SK-N-SH (cell line): ENCODE measurements at regions not wholly inside any gene's neighbourhood (a gene's known extent, or its start where the extent isn't known, plus 50 kb on each side); places are given as distances from the start of the nearest gene placed in this dataset.

Experiments used
- CTCF ChIA-PET: fragments of 300-600, 350-600 bp; formaldehyde crosslinking; extraction: SDS; loops from one replicate; lab custom pipeline; 2021; lab: Yijun Ruan, JAX
- POLR2A ChIA-PET: fragments of 350-600 bp; sonication (Branson Sonifier 250); formaldehyde crosslinking; extraction: SDS; loops from one replicate; lab custom pipeline; 2020; ENCODE audit warnings: antibody characterized with exemption, inconsistent platforms; lab: Yijun Ruan, JAX
- DNase-seq: peaks from one replicate; pipeline ENCODE4 v3.0.0; 2012
- H2AFZ ChIP-seq: fragments of 200-600 bp; sonication (generic); 2 replicates; pipeline ENCODE4 v1.8.1; 2016; ENCODE audit warnings: antibody characterized with exemption, mild to moderate bottlenecking, low read depth
- H3F3A ChIP-seq: fragments of 200-600 bp; sonication (generic); replicated peaks from 2 replicates; pipeline ENCODE3; 2016; ENCODE audit warnings: antibody characterized with exemption, mild to moderate bottlenecking; ENCODE audit not compliant: insufficient read depth
- H3K27ac ChIP-seq, 2 experiments: fragments of 200-500 bp in 1 of 2; fragments of 200-600 bp in 1 of 2; sonication (Bioruptor generic) in 1 of 2; sonication (generic), shearing (Covaris generic) in 1 of 2; 2 replicates each; pipeline versions ENCODE4 v1.5.1 to v1.6.1; 2014 to 2016; ENCODE audit warnings: low read depth in 2 of 2, inconsistent platforms in 1 of 2, low read length in 1 of 2, mild to moderate bottlenecking in 1 of 2, mixed read lengths in 1 of 2
- H3K27me3 ChIP-seq: fragments of 200-600 bp; sonication (generic), shearing (Covaris generic); 2 replicates; pipeline ENCODE4 v1.6.1; 2016; ENCODE audit warnings: mixed run types; ENCODE audit not compliant: insufficient read depth
- H3K36me3 ChIP-seq, 2 experiments: fragments of 200-500 bp in 1 of 2; fragments of 200-600 bp in 1 of 2; sonication (Bioruptor generic) in 1 of 2; sonication (generic) in 1 of 2; replicated peaks in 1 of 2; 2 replicates each; pipeline versions ENCODE3 to v1.5.1; 2014 to 2016; ENCODE audit warnings: low read length in 1 of 2, mild to moderate bottlenecking in 1 of 2; ENCODE audit not compliant: insufficient read depth in 2 of 2, control insufficient read depth in 1 of 2
- H3K4me1 ChIP-seq, 2 experiments: fragments of 200-500 bp in 1 of 2; fragments of 200-600 bp in 1 of 2; sonication (Bioruptor generic) in 1 of 2; sonication (generic), shearing (Covaris generic) in 1 of 2; 2 replicates each; pipeline versions ENCODE4 v1.5.1 to v1.6.1; 2014 to 2016; ENCODE audit warnings: low read depth in 1 of 2, low read length in 1 of 2, mixed run types in 1 of 2; ENCODE audit not compliant: insufficient read depth in 2 of 2, control insufficient read depth in 1 of 2
- H3K4me2 ChIP-seq: fragments of 200-600 bp; sonication (generic), shearing (Covaris generic); 2 replicates; pipeline ENCODE4 v1.6.1; 2017; ENCODE audit warnings: mixed run types
- H3K4me3 ChIP-seq, 2 experiments: fragments of 200-500 bp in 1 of 2; fragments of 200-600 bp in 1 of 2; sonication (Bioruptor generic) in 1 of 2; sonication (generic), shearing (Covaris generic) in 1 of 2; 2 replicates each; pipeline versions ENCODE4 v1.5.1 to v1.8.1; 2014 to 2016; ENCODE audit warnings: low read depth in 2 of 2, inconsistent platforms in 1 of 2, low read length in 1 of 2, mild to moderate bottlenecking in 1 of 2, mixed read lengths in 1 of 2, moderate library complexity in 1 of 2
- H3K79me2 ChIP-seq: fragments of 200-600 bp; sonication (generic); 2 replicates; pipeline ENCODE4 v1.8.1; 2017; ENCODE audit warnings: mild to moderate bottlenecking; ENCODE audit not compliant: insufficient read depth
- H3K9ac ChIP-seq: fragments of 200-600 bp; sonication (generic); 2 replicates; pipeline ENCODE4 v1.6.1; 2017; ENCODE audit warnings: mixed run types
- H3K9me2 ChIP-seq: fragments of 200-600 bp; sonication (generic); 2 replicates; pipeline ENCODE4 v1.6.1; 2017; ENCODE audit warnings: mixed run types
- H3K9me3 ChIP-seq: fragments of 200-600 bp; sonication (generic); 2 replicates; pipeline ENCODE4 v1.6.1; 2017; ENCODE audit warnings: mixed run types, mild to moderate bottlenecking, moderate library complexity
- H4K20me1 ChIP-seq: fragments of 200-600 bp; sonication (generic); 2 replicates; pipeline ENCODE4 v1.6.1; 2017; ENCODE audit warnings: mild to moderate bottlenecking, mixed run types; ENCODE audit not compliant: insufficient read depth
- CTCF ChIP-seq: fragments of 200-600 bp; sonication (generic); IDR thresholded peaks from 2 replicates; pipeline ENCODE4 v1.6.1; 2017; ENCODE audit warnings: antibody characterized with exemption, mild to moderate bottlenecking, moderate library complexity
- ELF1 ChIP-seq: IDR thresholded peaks from 2 replicates; pipeline ENCODE4 v1.4.0; 2012
- EP300 ChIP-seq, 2 experiments: IDR thresholded peaks; 2 replicates each; pipeline versions ENCODE4 v1.4.0 to v1.6.1; 2012; ENCODE audit warnings: borderline replicate concordance in 1 of 2, low read depth in 1 of 2, low read length in 1 of 2
- FOXJ3 ChIP-seq: sonication (generic); formaldehyde crosslinking; IDR thresholded peaks from 2 replicates; pipeline ENCODE4 v1.5.1; 2020; ENCODE audit warnings: mild to moderate bottlenecking, missing genetic modification reagents
- GABPA ChIP-seq: IDR thresholded peaks from 2 replicates; pipeline ENCODE4 v1.4.0; 2012; ENCODE audit warnings: low read depth, mild to moderate bottlenecking
- GATA2 ChIP-seq: sonication (generic); formaldehyde crosslinking; IDR thresholded peaks from 2 replicates; pipeline ENCODE4 v1.5.0; 2020; ENCODE audit warnings: mild to moderate bottlenecking, missing genetic modification reagents
- IRF3 ChIP-seq: fragments of 150-350 bp; IDR thresholded peaks from 2 replicates; pipeline ENCODE4 v1.6.1; 2016; ENCODE audit warnings: mild to moderate bottlenecking, low read depth, low read length
- JUND ChIP-seq: IDR thresholded peaks from 2 replicates; pipeline ENCODE4 v1.4.0; 2012
- NFIC ChIP-seq: IDR thresholded peaks from 2 replicates; pipeline ENCODE4 v1.4.0; 2012; ENCODE audit warnings: borderline replicate concordance
- NRF1 ChIP-seq: IDR thresholded peaks from 2 replicates; pipeline ENCODE4 v1.6.1; 2012; ENCODE audit warnings: low read depth, mild to moderate bottlenecking, low read length
- PBX3 ChIP-seq: IDR thresholded peaks from 2 replicates; pipeline ENCODE4; 2012
- POLR2AphosphoS5 ChIP-seq: IDR thresholded peaks from 2 replicates; pipeline ENCODE4 v1.6.1; 2012; ENCODE audit warnings: low read depth, low read length
- RAD21 ChIP-seq: IDR thresholded peaks from 2 replicates; pipeline ENCODE4 v1.6.1; 2012; ENCODE audit warnings: mild to moderate bottlenecking, low read length
- RCOR1 ChIP-seq: fragments of 150-350 bp; IDR thresholded peaks from 2 replicates; pipeline ENCODE4 v1.6.1; 2017; ENCODE audit warnings: antibody characterized with exemption, low read length
- RXRA ChIP-seq: IDR thresholded peaks from 2 replicates; pipeline ENCODE4 v1.4.0; 2012; ENCODE audit warnings: low read depth, mild to moderate bottlenecking, borderline replicate concordance
- TAF1 ChIP-seq: IDR thresholded peaks from 2 replicates; pipeline ENCODE4 v1.6.1; 2012; ENCODE audit warnings: low read depth, mild to moderate bottlenecking, low read length, moderate library complexity, borderline replicate concordance
- TCF12 ChIP-seq: IDR thresholded peaks from 2 replicates; pipeline ENCODE4 v1.4.0; 2012
- USF1 ChIP-seq: IDR thresholded peaks from 2 replicates; pipeline ENCODE4 v1.4.0; 2012; ENCODE audit warnings: low read depth, borderline replicate concordance
- ZBTB33 ChIP-seq: IDR thresholded peaks from 2 replicates; pipeline ENCODE4 v1.4.0; 2012; ENCODE audit warnings: low read depth, borderline replicate concordance
- WGBS: methylation state at CpG from one replicate; pipeline ENCODE4 v1.1.6; 2017; ENCODE audit warnings: low lambda C conversion rate; 5-methylcytosine and 5-hydroxymethylcytosine counted together

- Histone ChIP-seq H3K4me1 (peaks cover 0 to 4% of the 10 kb centered on the region in 2 experiments; a peak in 1 of 4 replicates), H3K79me2 (no peaks in the 10 kb centered on the region), H3K27me3 (no peaks in the 10 kb centered on the region), H3K9me2 (no peaks in the 10 kb centered on the region), H3F3A (peaks cover 8% of the 10 kb centered on the region), H3K9me3 (0 out of 2 replicates have a peak, but pooled peaks cover 4% of the 10 kb centered on the region), H3K36me3 (peaks cover 0 to 2% of the 10 kb centered on the region in 2 experiments), H3K27ac (no peak overlapping the region), H4K20me1 (no peaks in the 10 kb centered on the region), H3K4me2 (no peak overlapping the region), H3K9ac (no peak overlapping the region), H3K4me3 (no peak overlapping the region), H2AFZ (no peak overlapping the region)
- no peak for DNase-seq
- 60% methylated on average over 3 of the region's 3 CpGs for WGBS
- TF ChIP-seq RCOR1 = no peak
- TF ChIP-seq TCF12 = no peak
- no peak for TF ChIP-seq IRF3
- no peak for TF ChIP-seq ZBTB33
- no peak for TF ChIP-seq CTCF
- no peak for TF ChIP-seq ELF1
- no peak for TF ChIP-seq TAF1
- no peak for TF ChIP-seq JUND
- no peak for TF ChIP-seq EP300 (IDR thresholded peaks at IDR 0.05; ENCODE audit: borderline replicate concordance in 1 of 2, low read depth in 1 of 2, low read length in 1 of 2)
- TF ChIP-seq GABPA = no peak
- no peak for TF ChIP-seq FOXJ3 (CRISPR knock-in tag)
- TF ChIP-seq GATA2 = no peak
- TF ChIP-seq NFIC = no peak
- TF ChIP-seq PBX3 = no peak
- no peak for TF ChIP-seq USF1
- no peak for TF ChIP-seq NRF1
- TF ChIP-seq RXRA = no peak
- no peak for TF ChIP-seq RAD21
- TF ChIP-seq POLR2AphosphoS5 = no peak
- CTCF ChIA-PET = interaction anchor here (1.4 kb wide), 1 partner anchor 11 kb away, joined by 3 read pairs; no protein-coding TSS in a partner anchor
- POLR2A ChIA-PET = interaction anchor here (0.7 kb wide), 1 partner anchor 80 kb away, joined by 3 read pairs; no protein-coding TSS in a partner anchor
These were observed 463.6 kb upstream of the ALCAM start for GRCh38 chr3:104903064-104903463.
